NCI-H2107 treated with DMSO at 0.1 percent for 48 hours (cell line): ENCODE measurements at regions not wholly inside any gene's neighbourhood (a gene's known extent, or its start where the extent isn't known, plus 50 kb on each side); places are given as distances from the start of the nearest gene placed in this dataset.

Experiments
- DNase-seq: peaks from one replicate; lab custom pipeline; 2025; ENCODE audit not compliant: unreplicated experiment; lab: John Stamatoyannopoulos, UW

DNA sequence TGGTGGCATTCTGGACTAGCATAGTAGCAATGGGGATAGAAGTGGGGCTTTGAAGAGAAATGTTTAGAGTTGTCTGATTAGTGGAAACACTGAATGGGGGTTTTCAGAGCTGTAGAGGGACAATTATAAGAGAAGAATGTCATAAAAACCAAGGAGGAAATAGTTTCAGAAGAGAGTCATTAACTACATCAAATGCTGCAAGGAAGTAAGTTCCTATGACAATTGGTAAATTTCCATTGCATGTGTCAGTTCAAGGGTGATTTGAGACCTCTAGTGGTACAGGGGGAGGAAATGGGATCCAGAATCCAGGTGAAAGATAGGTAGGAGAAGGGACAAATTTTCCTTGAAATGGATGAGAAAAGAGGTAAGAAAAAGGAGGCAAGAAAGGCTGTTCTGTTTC lies 68.3 kb upstream of the TBC1D5 start:
- no peak for DNase-seq

DNA sequence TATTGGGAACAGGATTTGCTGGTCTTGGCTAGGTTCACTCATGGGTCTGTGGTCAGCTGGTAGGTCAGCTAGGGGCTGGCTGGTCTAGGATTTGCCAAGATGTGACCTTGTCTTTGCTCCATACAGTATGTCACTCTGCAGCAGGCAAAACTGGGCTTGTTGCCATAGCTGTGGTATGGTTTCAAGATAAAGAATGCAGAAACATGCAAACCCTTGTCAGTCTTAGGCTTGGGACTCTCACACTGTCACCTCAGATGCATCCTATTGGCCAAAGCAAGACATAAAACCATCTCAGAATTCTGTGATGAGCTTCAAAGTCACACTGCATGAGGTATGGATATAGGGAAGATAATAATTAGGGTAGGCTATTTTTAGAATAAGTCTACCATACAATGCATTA lies 66.6 kb upstream of the TBC1D5 start:
- DNase-seq = no peak

DNA sequence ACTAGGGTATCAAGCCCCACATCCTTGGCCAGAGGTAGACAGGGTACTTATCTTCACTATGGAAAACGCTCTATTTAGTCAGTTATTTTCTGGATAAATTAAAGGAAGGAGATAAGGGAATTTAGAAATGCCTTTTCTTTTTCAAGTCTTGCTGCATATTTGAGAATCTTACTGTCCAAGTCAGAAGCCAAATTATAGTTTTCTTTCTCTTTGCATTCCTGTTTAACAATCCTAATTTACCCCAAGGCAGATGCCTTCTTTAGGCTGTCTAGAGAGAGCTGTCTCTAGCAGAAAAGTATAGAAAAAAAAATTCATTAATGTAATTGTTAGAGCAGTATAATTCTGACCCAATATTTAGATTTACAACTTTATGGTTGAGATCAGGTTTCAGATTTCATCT lies 64.4 kb upstream of the TBC1D5 start:
- DNase-seq = no peak

DNA sequence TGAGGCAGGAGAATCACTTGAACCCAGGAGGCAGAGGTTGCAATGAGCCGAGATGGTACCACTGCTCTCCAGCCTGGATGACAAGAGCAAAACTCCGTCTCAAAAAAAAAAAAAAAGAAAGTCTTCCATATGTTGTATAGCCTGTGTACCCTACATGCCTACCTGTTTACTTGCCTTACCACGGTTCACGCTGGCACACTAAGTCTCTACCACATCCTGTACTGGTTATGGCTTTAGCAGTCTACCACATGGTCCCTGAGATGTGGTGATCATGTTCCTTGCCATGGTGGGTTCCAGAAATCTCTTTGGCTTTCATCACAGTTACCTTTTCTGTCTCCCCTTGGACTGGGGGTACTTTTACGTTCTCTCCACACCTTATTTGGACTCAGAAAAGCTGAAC lies 63.8 kb upstream of the TBC1D5 start:
- no peak for DNase-seq

DNA sequence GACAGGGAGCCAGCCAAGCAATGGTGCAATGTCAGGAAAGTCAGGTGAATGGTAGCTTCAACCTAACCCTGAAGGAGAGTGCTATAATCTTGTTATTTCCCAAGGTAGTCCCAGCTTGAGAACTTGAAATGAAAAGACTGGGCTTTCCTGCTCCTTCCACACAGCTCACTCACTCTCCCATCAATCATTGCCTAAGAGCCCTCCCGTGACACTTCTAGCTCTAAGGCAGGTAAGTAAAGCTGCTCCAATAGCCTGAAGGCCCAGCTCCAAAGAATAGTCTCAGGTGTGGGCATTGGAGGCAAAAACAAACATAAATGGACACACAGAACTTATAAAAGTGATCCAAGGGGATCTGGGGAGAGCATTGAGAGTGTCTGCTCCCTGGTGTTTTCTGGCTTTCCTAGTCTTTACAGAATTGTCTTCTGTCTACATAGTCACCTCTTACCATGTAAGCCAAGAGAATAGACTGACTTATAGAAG lies 63.1 kb upstream of the TBC1D5 start:
- no peak for DNase-seq

DNA sequence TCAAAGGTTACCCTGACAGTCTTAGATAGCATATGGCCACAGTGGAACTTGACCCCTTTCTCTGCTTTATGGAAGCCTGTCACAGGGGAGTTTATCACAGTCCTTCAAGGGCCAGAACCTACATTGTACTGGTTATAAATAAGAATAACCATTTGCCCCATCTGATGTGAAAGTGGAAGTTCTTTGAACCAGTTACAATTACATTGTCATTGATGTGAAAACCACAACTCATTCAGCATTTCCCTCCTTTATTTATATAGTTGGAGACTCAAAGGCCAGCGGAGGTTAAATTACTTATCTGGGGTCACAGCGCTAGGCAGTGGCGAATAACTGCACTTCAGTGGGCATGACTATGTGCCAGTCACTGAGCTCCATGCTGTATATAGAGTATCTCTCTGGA lies 60.5 kb upstream of the TBC1D5 start:
- no peak for DNase-seq

DNA sequence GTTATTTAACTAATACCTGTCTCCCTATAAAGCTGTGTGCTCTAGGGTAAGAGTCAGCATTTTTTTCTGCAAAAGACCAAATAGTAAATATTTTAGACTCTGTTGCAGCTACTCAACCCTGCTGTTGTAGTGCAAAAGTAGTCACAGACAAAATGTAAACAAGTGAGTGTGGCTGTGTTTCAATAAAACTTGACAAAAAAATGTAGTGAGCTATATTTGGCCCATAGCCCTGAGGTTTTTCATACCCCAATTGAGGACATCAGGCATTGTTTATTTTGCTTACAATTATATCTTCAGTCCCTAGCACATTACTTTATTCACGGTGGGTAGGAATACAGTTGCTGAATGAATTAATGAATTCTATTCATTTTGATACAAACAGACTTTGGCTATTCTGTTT lies 58.7 kb upstream of the TBC1D5 start:
- DNase-seq = no peak

DNA sequence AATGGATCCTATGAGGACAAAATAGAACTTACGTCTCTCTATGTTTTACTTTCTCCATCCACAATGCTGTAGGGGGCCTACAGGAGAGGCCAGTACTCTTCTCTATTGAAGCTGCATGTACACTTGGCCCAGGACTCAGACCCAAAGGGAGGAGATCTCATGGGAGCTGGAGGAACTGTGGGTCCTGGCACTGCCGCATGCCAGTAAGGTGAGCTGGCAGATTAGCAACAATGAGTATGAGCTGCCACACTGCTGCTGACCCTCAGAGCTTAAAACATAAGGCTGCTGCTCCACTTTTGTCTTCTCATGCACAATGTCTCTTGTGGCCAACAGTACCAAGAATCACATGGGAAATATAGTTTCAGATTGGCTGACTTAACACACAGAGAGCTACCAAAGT lies 57.8 kb upstream of the TBC1D5 start:
- no peak for DNase-seq

DNA sequence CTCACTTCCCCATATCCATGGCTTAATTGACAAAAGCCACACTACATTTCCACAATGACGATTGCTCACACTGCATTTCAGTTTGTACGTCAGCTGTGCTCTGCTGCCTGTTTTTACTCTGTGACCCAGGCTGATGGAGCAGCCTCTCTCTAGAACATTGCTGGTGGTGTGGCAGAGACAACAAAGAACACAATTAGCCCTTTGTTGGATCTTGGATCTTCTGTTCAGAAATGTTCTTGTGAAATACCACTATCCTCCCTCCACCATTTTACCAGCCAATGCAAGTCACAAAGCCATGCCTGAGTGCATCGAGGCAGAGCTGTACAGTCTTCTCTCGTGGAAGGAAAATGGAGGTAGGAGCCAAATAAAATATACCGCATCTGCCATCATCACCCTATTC lies 56.9 kb upstream of the TBC1D5 start:
- no peak for DNase-seq

DNA sequence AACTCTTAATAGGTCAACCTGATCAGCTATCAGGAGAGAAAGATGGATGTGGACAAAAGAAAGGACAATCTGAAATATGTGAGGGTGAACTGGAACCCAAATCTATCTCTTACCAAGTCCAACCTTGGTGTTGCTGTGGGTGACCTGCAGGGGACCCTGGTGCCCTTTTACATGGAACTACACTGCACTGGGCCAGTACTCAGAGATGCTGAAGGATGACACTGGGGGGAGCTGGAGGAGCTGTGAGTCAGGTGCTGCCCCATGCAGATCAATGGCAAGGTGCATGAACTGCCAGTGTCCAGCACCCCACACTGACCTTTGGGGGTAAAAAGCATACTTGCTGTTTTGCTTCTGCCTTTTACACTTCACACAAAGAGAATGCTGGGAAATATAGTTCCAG lies 55.6 kb upstream of the TBC1D5 start:
- DNase-seq = no peak

DNA sequence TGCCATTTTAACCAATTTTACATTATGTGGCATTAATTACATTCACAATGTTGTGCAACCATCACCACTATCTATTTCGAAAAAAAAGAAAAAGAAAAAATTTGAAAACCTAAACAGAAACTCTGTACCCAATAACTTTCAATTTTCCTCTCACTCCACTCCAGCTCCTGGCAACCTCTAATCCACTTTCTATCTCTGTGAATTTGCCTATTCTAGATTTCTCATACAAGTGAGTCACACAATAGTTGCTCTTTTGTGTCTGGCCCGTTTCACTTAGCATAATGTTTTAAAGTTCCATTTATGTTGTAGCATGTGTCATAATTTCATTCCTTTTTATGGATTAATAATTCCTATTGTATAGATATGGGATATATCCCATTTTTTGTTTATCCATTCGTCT lies 53.3 kb upstream of the TBC1D5 start:
- DNase-seq = no peak

DNA sequence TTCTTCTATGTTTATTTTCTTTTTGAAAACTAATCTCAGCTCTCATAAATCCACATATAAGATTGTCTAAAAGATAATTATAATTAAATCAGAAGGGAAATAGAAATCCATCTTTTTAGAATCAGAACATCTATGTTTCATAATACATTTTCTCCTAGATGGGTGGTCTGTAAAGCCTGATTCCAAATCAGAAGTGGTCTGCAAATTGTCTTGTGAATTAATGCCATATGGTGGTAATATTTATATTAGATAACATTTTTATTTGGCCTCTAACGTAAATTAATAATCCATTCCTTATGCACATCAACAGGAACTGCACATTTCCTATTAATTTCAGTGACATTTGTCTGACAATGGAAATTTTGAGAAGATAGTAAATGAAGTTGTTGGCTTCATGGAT lies 52.8 kb upstream of the TBC1D5 start:
- no peak for DNase-seq

DNA sequence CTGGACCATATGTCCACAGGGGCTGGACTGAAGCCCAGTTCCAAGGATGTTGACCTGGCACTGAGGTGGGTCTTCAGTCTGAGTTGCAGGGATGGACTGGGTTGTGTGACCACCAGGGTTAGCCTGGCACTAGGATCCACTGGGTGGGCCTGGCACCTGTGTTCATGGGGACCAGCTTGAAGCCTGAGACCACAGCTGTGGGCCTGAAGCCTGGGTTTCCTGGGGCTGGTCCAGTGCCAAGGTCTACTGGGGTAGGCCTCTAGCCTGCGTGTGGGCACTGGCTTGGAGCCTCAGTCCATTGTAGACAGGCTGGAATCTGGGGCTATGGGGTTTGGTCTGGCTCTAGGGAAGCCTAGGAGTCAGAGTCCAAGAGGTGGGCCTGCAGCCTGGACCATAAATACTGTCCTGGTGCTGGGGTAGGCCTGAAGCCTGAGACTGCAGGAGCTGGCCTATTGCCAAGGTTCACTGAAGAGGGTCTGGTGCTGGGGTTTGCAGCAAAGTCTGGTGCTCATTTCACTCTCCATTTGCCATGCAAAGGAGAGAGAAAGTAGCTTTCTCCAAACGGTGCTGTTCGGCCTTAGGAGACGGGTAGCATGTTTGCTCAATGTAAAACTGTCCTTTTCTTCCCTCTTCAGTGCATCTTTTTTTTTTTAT lies 51.2 kb upstream of the TBC1D5 start:
- no peak for DNase-seq
